Left colon (tissue), 2 donors: ENCODE measurements at regions not wholly inside any gene's neighbourhood (a gene's known extent, or its start where the extent isn't known, plus 50 kb on each side); places are given as distances from the start of the nearest gene placed in this dataset.
"Not testable (repeated sequence)": the region's sequence is repeated elsewhere in the genome, so short reads cannot be mapped to it uniquely, and the experiment has no call there.

Experiments used
- ATAC-seq: fragments of 200-7000 bp; cut with Tn5 transposase; one replicate; pipeline ENCODE4 v1.9.1; 2020; ENCODE audit warnings: mild to moderate bottlenecking, moderate library complexity
- DNase-seq, 2 donors: peaks; one replicate each; pipeline ENCODE4 v3.0.0-alpha.2; 2020
- intact Hi-C, 2 donors: fragments of 100-400 bp; cut with DNase I in 1 of 2; cut with micrococcal nuclease in 1 of 2; formaldehyde crosslinking; loops; one replicate each; pipeline versions ENCODE4 v1.11.2 to v1.14.0; 2022; cut with DNase I, micrococcal nuclease
- donor health status: DM: no; HTN: no; CAD: no.
- donor health status: DM: yes; HTN: yes; CAD: no.

GRCh38 chr11:86861810-86862209, 61.5 kb downstream of the PRSS23 start:
- DNase-seq (no peak), ATAC-seq (no peak)
- intact Hi-C loops, result loop anchor here in 1 of 2 donors (10.0 kb wide), 1 partner anchor 433 kb away; no protein-coding TSS in a partner anchor

GRCh38 chr11:86863476-86863875, 63.1 kb downstream of the PRSS23 start:
- DNase-seq, result no peak
- intact Hi-C loops, result loop anchor here in 1 of 2 donors (10.0 kb wide), 1 partner anchor 431 kb away; no protein-coding TSS in a partner anchor
- no peak for ATAC-seq

GRCh38 chr11:86865436-86865835, 65.1 kb downstream of the PRSS23 start:
- ATAC-seq, result no peak
- DNase-seq, result no peak
- intact Hi-C loops, result loop anchor here in 1 of 2 donors (10.0 kb wide), 1 partner anchor 429 kb away; no protein-coding TSS in a partner anchor

- DNase-seq (no peak), ATAC-seq (no peak)
- intact Hi-C loops, result loop anchor here in 1 of 2 donors (10.0 kb wide), 1 partner anchor 425 kb away; no protein-coding TSS in a partner anchor
These were observed 69.2 kb downstream of the PRSS23 start for GRCh38 chr11:86869531-86869930.

- peak; percentile 68 for ATAC-seq
- peak in 1 of 2 donors; percentile 65 for DNase-seq
- intact Hi-C loops, result loop anchor here in 1 of 2 donors (5.0 to 10.0 kb wide), 2 partner anchors 47 to 425 kb away; no protein-coding TSS in a partner anchor
These were observed 69.7 kb downstream of the PRSS23 start for GRCh38 chr11:86869966-86870570.

GRCh38 chr11:86873573-86874083, 73.3 kb downstream of the PRSS23 start:
- DNase-seq (no peak), ATAC-seq (no peak)
- intact Hi-C loops, result loop anchor here in 1 of 2 donors (5.0 kb wide), 1 partner anchor 44 kb away; no protein-coding TSS in a partner anchor

GRCh38 chr11:86874304-86875056, 74.1 kb downstream of the PRSS23 start:
- ATAC-seq, result no peak
- intact Hi-C loops, result loop anchor here in 1 of 2 donors (5.0 kb wide), 1 partner anchor 43 kb away; no protein-coding TSS in a partner anchor
- no peak for DNase-seq

- intact Hi-C loops, result no loop called here
- no peak for DNase-seq
- ATAC-seq, result no peak
These were observed 76.4 kb downstream of the PRSS23 start for GRCh38 chr11:86876716-86877234.

- intact Hi-C loops, result no loop called here
- peak; percentile 52 for ATAC-seq
- no peak for DNase-seq
These were observed 77.2 kb downstream of the PRSS23 start for GRCh38 chr11:86877503-86877902.

GRCh38 chr11:86879241-86879640, 76.0 kb downstream of the FZD4 start:
- ATAC-seq, intact Hi-C loops, DNase-seq: not testable (repeated sequence)

GRCh38 chr11:86885311-86885710, 69.9 kb downstream of the FZD4 start:
- ATAC-seq (no peak), DNase-seq (no peak)
- intact Hi-C loops, result no loop called here

GRCh38 chr11:86888164-86889000, 66.8 kb downstream of the FZD4 start:
- DNase-seq (no peak), ATAC-seq (peak; percentile 58)
- intact Hi-C loops, result no loop called here

- no peak for ATAC-seq
- intact Hi-C loops, result no loop called here
- no peak for DNase-seq
These were observed 66.2 kb downstream of the FZD4 start for GRCh38 chr11:86889001-86889341.

GRCh38 chr11:86891036-86891435, 64.2 kb downstream of the FZD4 start:
- ATAC-seq (no peak), DNase-seq (no peak)
- intact Hi-C loops, result no loop called here

- ATAC-seq (no peak), DNase-seq (no peak)
- intact Hi-C loops, result no loop called here
These were observed 62.0 kb downstream of the FZD4 start for GRCh38 chr11:86893235-86893634.
